WTC11 (cell line): ENCODE measurements at regions not wholly inside any gene's neighbourhood (a gene's known extent, or its start where the extent isn't known, plus 50 kb on each side); places are given as distances from the start of the nearest gene placed in this dataset.

ENCODE experiments used
- CREB1 ChIP-seq: sonication (generic); formaldehyde crosslinking; IDR thresholded peaks from 2 replicates; pipeline ENCODE4 v1.8.0; 2023; ENCODE audit warnings: mild to moderate bottlenecking, missing genetic modification reagents
- ELF4 ChIP-seq: sonication (generic); formaldehyde crosslinking; IDR thresholded peaks from 2 replicates; pipeline ENCODE4 v1.8.1; 2022; ENCODE audit warnings: low read depth, mild to moderate bottlenecking, moderate library complexity, missing genetic modification reagents
- ESRRA ChIP-seq: sonication (generic); formaldehyde crosslinking; IDR thresholded peaks from 2 replicates; pipeline ENCODE4 v1.8.1; 2022; ENCODE audit warnings: mild to moderate bottlenecking, missing genetic modification reagents, borderline replicate concordance
- ETV6 ChIP-seq: sonication (generic); formaldehyde crosslinking; IDR thresholded peaks from 2 replicates; pipeline ENCODE4 v1.8.1; 2022; ENCODE audit warnings: mild to moderate bottlenecking, missing genetic modification reagents
- FOXK1 ChIP-seq: sonication (generic); formaldehyde crosslinking; IDR thresholded peaks from 2 replicates; pipeline ENCODE4 v1.8.0; 2022; ENCODE audit warnings: mild to moderate bottlenecking, moderate library complexity, missing genetic modification reagents
- TP53 ChIP-seq: sonication (generic); formaldehyde crosslinking; IDR thresholded peaks from 2 replicates; pipeline ENCODE4 v1.8.1; 2023; ENCODE audit warnings: mild to moderate bottlenecking, missing genetic modification reagents
- USF1 ChIP-seq: sonication (generic); formaldehyde crosslinking; IDR thresholded peaks from 2 replicates; pipeline ENCODE4 v1.8.0; 2022; ENCODE audit warnings: mild to moderate bottlenecking, missing genetic modification reagents
- ZNF263 ChIP-seq: sonication (generic); formaldehyde crosslinking; IDR thresholded peaks from 2 replicates; pipeline ENCODE4 v1.8.1; 2022; ENCODE audit warnings: low read depth, mild to moderate bottlenecking, moderate library complexity, missing genetic modification reagents
- ZNF281 ChIP-seq: sonication (generic); formaldehyde crosslinking; IDR thresholded peaks from 2 replicates; pipeline ENCODE4 v1.8.0; 2023; ENCODE audit warnings: mild to moderate bottlenecking, missing genetic modification reagents
- TF ChIP-seq, protein P1 (sequence below): sonication (generic); formaldehyde crosslinking; IDR thresholded peaks from 2 replicates; pipeline ENCODE4 v1.8.0; 2022; ENCODE audit warnings: missing genetic modification reagents
- TF ChIP-seq, protein P2 (sequence below): sonication (generic); formaldehyde crosslinking; IDR thresholded peaks from 2 replicates; pipeline ENCODE4 v1.8.1; 2022; ENCODE audit warnings: low read depth, missing genetic modification reagents, borderline replicate concordance
- TF ChIP-seq, protein P3 (sequence below): fragments of 200-600 bp; IDR thresholded peaks from 2 replicates; pipeline ENCODE4 v1.8.0; 2022; ENCODE audit warnings: antibody characterized with exemption

DNA sequence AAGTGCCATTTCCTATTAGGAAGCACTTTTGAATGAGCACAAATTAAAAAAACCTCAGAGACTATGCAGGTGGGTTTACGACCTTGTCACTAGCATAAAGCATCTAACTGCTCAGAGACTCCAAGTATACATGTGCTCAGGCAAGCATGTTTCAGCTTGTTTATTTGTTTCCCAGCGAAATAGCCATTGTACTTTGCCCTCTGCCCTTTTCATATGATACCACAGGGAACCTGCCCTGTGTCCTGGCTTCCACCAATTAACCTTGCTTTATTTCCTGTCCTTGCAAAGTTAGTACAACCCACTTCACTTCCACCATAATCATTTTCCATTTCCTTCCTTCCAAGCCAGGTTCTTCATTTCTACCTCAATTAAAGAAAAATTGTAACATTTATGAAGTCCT is 194.9 kb downstream of the DUSP6 start:
- no peak for TF ChIP-seq ZNF263 (CRISPR knock-in tag)
- TF ChIP-seq, protein P1, sequence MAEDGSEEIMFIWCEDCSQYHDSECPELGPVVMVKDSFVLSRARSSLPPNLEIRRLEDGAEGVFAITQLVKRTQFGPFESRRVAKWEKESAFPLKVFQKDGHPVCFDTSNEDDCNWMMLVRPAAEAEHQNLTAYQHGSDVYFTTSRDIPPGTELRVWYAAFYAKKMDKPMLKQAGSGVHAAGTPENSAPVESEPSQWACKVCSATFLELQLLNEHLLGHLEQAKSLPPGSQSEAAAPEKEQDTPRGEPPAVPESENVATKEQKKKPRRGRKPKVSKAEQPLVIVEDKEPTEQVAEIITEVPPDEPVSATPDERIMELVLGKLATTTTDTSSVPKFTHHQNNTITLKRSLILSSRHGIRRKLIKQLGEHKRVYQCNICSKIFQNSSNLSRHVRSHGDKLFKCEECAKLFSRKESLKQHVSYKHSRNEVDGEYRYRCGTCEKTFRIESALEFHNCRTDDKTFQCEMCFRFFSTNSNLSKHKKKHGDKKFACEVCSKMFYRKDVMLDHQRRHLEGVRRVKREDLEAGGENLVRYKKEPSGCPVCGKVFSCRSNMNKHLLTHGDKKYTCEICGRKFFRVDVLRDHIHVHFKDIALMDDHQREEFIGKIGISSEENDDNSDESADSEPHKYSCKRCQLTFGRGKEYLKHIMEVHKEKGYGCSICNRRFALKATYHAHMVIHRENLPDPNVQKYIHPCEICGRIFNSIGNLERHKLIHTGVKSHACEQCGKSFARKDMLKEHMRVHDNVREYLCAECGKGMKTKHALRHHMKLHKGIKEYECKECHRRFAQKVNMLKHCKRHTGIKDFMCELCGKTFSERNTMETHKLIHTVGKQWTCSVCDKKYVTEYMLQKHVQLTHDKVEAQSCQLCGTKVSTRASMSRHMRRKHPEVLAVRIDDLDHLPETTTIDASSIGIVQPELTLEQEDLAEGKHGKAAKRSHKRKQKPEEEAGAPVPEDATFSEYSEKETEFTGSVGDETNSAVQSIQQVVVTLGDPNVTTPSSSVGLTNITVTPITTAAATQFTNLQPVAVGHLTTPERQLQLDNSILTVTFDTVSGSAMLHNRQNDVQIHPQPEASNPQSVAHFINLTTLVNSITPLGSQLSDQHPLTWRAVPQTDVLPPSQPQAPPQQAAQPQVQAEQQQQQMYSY (CRISPR knock-in tag): no peak
- TF ChIP-seq, protein P2, sequence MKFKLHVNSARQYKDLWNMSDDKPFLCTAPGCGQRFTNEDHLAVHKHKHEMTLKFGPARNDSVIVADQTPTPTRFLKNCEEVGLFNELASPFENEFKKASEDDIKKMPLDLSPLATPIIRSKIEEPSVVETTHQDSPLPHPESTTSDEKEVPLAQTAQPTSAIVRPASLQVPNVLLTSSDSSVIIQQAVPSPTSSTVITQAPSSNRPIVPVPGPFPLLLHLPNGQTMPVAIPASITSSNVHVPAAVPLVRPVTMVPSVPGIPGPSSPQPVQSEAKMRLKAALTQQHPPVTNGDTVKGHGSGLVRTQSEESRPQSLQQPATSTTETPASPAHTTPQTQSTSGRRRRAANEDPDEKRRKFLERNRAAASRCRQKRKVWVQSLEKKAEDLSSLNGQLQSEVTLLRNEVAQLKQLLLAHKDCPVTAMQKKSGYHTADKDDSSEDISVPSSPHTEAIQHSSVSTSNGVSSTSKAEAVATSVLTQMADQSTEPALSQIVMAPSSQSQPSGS (CRISPR knock-in tag): no peak
- TF ChIP-seq USF1 (CRISPR knock-in tag): no peak
- TF ChIP-seq, protein P3, sequence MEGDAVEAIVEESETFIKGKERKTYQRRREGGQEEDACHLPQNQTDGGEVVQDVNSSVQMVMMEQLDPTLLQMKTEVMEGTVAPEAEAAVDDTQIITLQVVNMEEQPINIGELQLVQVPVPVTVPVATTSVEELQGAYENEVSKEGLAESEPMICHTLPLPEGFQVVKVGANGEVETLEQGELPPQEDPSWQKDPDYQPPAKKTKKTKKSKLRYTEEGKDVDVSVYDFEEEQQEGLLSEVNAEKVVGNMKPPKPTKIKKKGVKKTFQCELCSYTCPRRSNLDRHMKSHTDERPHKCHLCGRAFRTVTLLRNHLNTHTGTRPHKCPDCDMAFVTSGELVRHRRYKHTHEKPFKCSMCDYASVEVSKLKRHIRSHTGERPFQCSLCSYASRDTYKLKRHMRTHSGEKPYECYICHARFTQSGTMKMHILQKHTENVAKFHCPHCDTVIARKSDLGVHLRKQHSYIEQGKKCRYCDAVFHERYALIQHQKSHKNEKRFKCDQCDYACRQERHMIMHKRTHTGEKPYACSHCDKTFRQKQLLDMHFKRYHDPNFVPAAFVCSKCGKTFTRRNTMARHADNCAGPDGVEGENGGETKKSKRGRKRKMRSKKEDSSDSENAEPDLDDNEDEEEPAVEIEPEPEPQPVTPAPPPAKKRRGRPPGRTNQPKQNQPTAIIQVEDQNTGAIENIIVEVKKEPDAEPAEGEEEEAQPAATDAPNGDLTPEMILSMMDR: no peak
- TF ChIP-seq CREB1 (CRISPR knock-in tag): no peak
- TF ChIP-seq TP53 (CRISPR knock-in tag): no peak
- TF ChIP-seq ESRRA (CRISPR knock-in tag): no peak
- TF ChIP-seq ETV6: no peak
- TF ChIP-seq ELF4 (CRISPR knock-in tag): no peak
- TF ChIP-seq ZNF281 (CRISPR knock-in tag): no peak
- TF ChIP-seq FOXK1 (CRISPR knock-in tag): no peak
